ENCODE measurements at regions not wholly inside any gene's neighbourhood (a gene's known extent, or its start where the extent isn't known, plus 50 kb on each side); places are given as distances from the start of the nearest gene placed in this dataset.

GRCh38 chr5:56567278-56567677, 248.1 kb upstream of the MAP3K1 start:
- TF ChIP-seq POLR2A (IDR thresholded peaks at IDR 0.05; ENCODE audit: low read depth) (no peak), CTCF (IDR thresholded peaks at IDR 0.05) (no peak), POLR2AphosphoS5 (IDR thresholded peaks at IDR 0.05) (no peak)
